ENCODE measurements at regions not wholly inside any gene's neighbourhood (a gene's known extent, or its start where the extent isn't known, plus 50 kb on each side); places are given as distances from the start of the nearest gene placed in this dataset.

DNA sequence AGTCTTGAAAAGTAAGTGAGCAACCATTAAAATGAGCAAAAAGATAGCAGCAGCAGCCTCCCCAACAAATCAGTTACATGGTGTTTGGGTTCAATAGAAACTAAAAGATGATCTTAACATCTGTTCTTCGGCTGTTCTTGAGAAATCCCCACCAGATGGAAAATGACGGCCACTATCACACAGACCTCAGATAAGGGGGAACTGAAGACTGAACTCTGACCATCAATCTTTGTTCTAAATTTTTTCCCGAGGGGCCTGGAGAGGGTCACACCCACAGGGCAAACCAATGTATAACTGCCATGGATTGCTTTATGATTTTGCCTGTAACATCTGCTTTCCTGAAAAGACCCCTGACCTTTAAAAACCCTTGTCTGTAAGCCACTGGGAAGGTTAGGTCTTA is 624.8 kb upstream of the KIRREL3 start:
- Histone ChIP-seq H3K36me3 (ENCODE audit: insufficient read depth, insufficient read length, low read length) (no peaks in the 10 kb centered on the region), H3K9ac (ENCODE audit: insufficient read length, low read depth) (no peak overlapping the region), H3K4me3 (ENCODE audit: insufficient read length, low read depth) (no peak overlapping the region), H3K27me3 (ENCODE audit: insufficient read depth, insufficient read length) (no peaks in the 10 kb centered on the region), H3K9me3 (ENCODE audit: insufficient read depth, low read length) (no peaks in the 10 kb centered on the region), H3K4me1 (ENCODE audit: insufficient read depth, insufficient read length) (no peaks in the 10 kb centered on the region)
- no peak for DNase-seq (ENCODE audit: low read depth, low spot score)
- TF ChIP-seq YY1 (IDR thresholded peaks at IDR 0.05; ENCODE audit: insufficient read depth, insufficient read length), result no peak

DNA sequence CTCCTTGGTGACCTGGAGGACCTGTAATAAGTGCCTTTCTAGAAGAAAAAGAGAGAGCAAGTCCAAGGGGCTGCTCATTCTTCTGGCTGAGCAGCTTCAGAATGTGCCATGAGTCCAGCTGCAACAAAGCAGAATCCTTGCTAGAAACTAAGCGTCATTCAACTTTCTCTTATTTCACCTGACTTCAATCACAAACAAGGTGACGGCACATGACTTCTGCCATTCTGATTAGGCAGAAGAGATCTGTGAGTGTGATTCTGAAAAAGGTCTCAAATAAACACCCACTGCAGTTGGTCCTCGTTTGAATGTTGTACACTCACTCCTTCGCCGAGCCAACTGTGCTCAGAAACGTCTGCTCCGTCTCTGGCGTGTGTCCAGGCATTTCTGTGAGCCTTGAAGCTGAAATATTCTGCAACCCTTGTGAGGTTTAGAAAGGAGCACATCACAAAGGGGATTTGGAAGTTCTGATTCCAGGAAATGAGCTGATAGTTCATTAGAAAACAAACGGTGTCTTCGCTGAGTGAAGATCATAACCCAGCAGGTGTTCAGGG is 623.8 kb upstream of the KIRREL3 start:
- H3K4me1 ChIP-seq (ENCODE audit: insufficient read depth, insufficient read length), result no peaks in the 10 kb centered on the region
- H3K4me3 ChIP-seq (ENCODE audit: insufficient read length, low read depth), result no peak overlapping the region
- no peaks in the 10 kb centered on the region for H3K9me3 ChIP-seq (ENCODE audit: insufficient read depth, low read length)
- H3K27me3 ChIP-seq (ENCODE audit: insufficient read depth, insufficient read length), result no peaks in the 10 kb centered on the region
- H3K9ac ChIP-seq (ENCODE audit: insufficient read length, low read depth), result no peak overlapping the region
- no peaks in the 10 kb centered on the region for H3K36me3 ChIP-seq (ENCODE audit: insufficient read depth, insufficient read length, low read length)
- no peak for TF ChIP-seq SUZ12 (IDR thresholded peaks at IDR 0.05; ENCODE audit: extremely low read depth, insufficient read depth, insufficient read length)
- no peak for TF ChIP-seq YY1 (IDR thresholded peaks at IDR 0.05; ENCODE audit: insufficient read depth, insufficient read length)
- no peak for TF ChIP-seq ZNF274 (IDR thresholded peaks at IDR 0.05; ENCODE audit: low read depth, low read length)
- no peak for DNase-seq (ENCODE audit: low read depth, low spot score)

GRCh38 chr11:127622686-127623085 is 622.1 kb upstream of the KIRREL3 start:
- Histone ChIP-seq H3K36me3 (ENCODE audit: insufficient read depth, insufficient read length, low read length) (no peaks in the 10 kb centered on the region), H3K4me1 (ENCODE audit: insufficient read depth, insufficient read length) (no peaks in the 10 kb centered on the region), H3K4me3 (ENCODE audit: insufficient read length, low read depth) (no peak overlapping the region), H3K27me3 (ENCODE audit: insufficient read depth, insufficient read length) (no peaks in the 10 kb centered on the region), H3K9ac (ENCODE audit: insufficient read length, low read depth) (no peak overlapping the region), H3K9me3 (ENCODE audit: insufficient read depth, low read length) (no peaks in the 10 kb centered on the region)
- no peak for DNase-seq (ENCODE audit: low read depth, low spot score)
- TF ChIP-seq YY1 (IDR thresholded peaks at IDR 0.05; ENCODE audit: insufficient read depth, insufficient read length), result no peak
- no peak for TF ChIP-seq SUZ12 (IDR thresholded peaks at IDR 0.05; ENCODE audit: extremely low read depth, insufficient read depth, insufficient read length)
- TF ChIP-seq ZNF274 (IDR thresholded peaks at IDR 0.05; ENCODE audit: low read depth, low read length), result no peak

DNA sequence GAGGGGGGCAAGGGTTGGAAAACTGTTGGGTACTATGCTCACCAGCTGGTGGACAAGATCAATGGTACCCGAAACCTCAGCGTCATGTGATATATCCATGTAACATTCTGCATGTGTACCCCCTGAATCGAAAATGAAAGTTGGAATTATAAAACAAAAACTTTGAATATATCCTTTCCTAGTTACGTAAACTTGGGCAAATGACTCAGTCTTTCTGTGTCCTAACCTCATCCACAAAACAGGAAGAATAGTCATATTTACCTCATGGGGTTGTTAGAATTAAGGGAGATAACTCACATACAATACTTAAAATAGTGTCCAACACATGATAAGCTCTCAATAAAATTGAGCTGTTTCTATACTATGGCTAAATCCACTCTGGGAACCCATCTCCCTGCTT is 620.1 kb upstream of the KIRREL3 start:
- Histone ChIP-seq H3K4me3 (ENCODE audit: insufficient read length, low read depth) (no peak overlapping the region), H3K36me3 (ENCODE audit: insufficient read depth, insufficient read length, low read length) (no peaks in the 10 kb centered on the region), H3K4me1 (ENCODE audit: insufficient read depth, insufficient read length) (no peaks in the 10 kb centered on the region), H3K9me3 (ENCODE audit: insufficient read depth, low read length) (no peaks in the 10 kb centered on the region), H3K27me3 (ENCODE audit: insufficient read depth, insufficient read length) (no peaks in the 10 kb centered on the region), H3K9ac (ENCODE audit: insufficient read length, low read depth) (no peak overlapping the region)
- no peak for DNase-seq (ENCODE audit: low read depth, low spot score)
- TF ChIP-seq ZNF274 (IDR thresholded peaks at IDR 0.05; ENCODE audit: low read depth, low read length) (no peak), SUZ12 (IDR thresholded peaks at IDR 0.05; ENCODE audit: extremely low read depth, insufficient read depth, insufficient read length) (no peak), YY1 (IDR thresholded peaks at IDR 0.05; ENCODE audit: insufficient read depth, insufficient read length) (no peak)

GRCh38 chr11:127619946-127620345 is 619.4 kb upstream of the KIRREL3 start:
- TF ChIP-seq YY1 (IDR thresholded peaks at IDR 0.05; ENCODE audit: insufficient read depth, insufficient read length) (no peak), ZNF274 (IDR thresholded peaks at IDR 0.05; ENCODE audit: low read depth, low read length) (no peak), SUZ12 (IDR thresholded peaks at IDR 0.05; ENCODE audit: extremely low read depth, insufficient read depth, insufficient read length) (no peak)
- H3K4me1 ChIP-seq (ENCODE audit: insufficient read depth, insufficient read length), result no peaks in the 10 kb centered on the region
- H3K27me3 ChIP-seq (ENCODE audit: insufficient read depth, insufficient read length), result no peaks in the 10 kb centered on the region
- H3K4me3 ChIP-seq (ENCODE audit: insufficient read length, low read depth), result no peak overlapping the region
- H3K9ac ChIP-seq (ENCODE audit: insufficient read length, low read depth), result no peak overlapping the region
- DNase-seq (ENCODE audit: low read depth, low spot score), result no peak
- no peaks in the 10 kb centered on the region for H3K36me3 ChIP-seq (ENCODE audit: insufficient read depth, insufficient read length, low read length)
- no peaks in the 10 kb centered on the region for H3K9me3 ChIP-seq (ENCODE audit: insufficient read depth, low read length)

GRCh38 chr11:127618721-127619120 is 618.2 kb upstream of the KIRREL3 start:
- H3K36me3 ChIP-seq (ENCODE audit: insufficient read depth, insufficient read length, low read length), result no peaks in the 10 kb centered on the region
- no peaks in the 10 kb centered on the region for H3K9me3 ChIP-seq (ENCODE audit: insufficient read depth, low read length)
- H3K4me1 ChIP-seq (ENCODE audit: insufficient read depth, insufficient read length), result no peaks in the 10 kb centered on the region
- no peak overlapping the region for H3K4me3 ChIP-seq (ENCODE audit: insufficient read length, low read depth)
- no peak for DNase-seq (ENCODE audit: low read depth, low spot score)
- H3K9ac ChIP-seq (ENCODE audit: insufficient read length, low read depth), result no peak overlapping the region
- TF ChIP-seq SUZ12 (IDR thresholded peaks at IDR 0.05; ENCODE audit: extremely low read depth, insufficient read depth, insufficient read length) (no peak), YY1 (IDR thresholded peaks at IDR 0.05; ENCODE audit: insufficient read depth, insufficient read length) (no peak), ZNF274 (IDR thresholded peaks at IDR 0.05; ENCODE audit: low read depth, low read length) (no peak)
- H3K27me3 ChIP-seq (ENCODE audit: insufficient read depth, insufficient read length), result no peaks in the 10 kb centered on the region

GRCh38 chr11:127616158-127616557 is 615.6 kb upstream of the KIRREL3 start:
- Histone ChIP-seq H3K36me3 (ENCODE audit: insufficient read depth, insufficient read length, low read length) (no peaks in the 10 kb centered on the region), H3K9me3 (ENCODE audit: insufficient read depth, low read length) (no peaks in the 10 kb centered on the region), H3K9ac (ENCODE audit: insufficient read length, low read depth) (no peak overlapping the region), H3K27me3 (ENCODE audit: insufficient read depth, insufficient read length) (no peaks in the 10 kb centered on the region), H3K4me3 (ENCODE audit: insufficient read length, low read depth) (no peak overlapping the region), H3K4me1 (ENCODE audit: insufficient read depth, insufficient read length) (no peaks in the 10 kb centered on the region)
- TF ChIP-seq ZNF274 (IDR thresholded peaks at IDR 0.05; ENCODE audit: low read depth, low read length) (no peak), YY1 (IDR thresholded peaks at IDR 0.05; ENCODE audit: insufficient read depth, insufficient read length) (no peak), SUZ12 (IDR thresholded peaks at IDR 0.05; ENCODE audit: extremely low read depth, insufficient read depth, insufficient read length) (no peak)
- DNase-seq (ENCODE audit: low read depth, low spot score), result no peak

- no peak for DNase-seq (ENCODE audit: low read depth, low spot score)
Observed at GRCh38 chr11:127612607-127613006, 612.0 kb upstream of the KIRREL3 start.

More at GRCh38 chr11:127612607-127613006, 612.0 kb upstream of the KIRREL3 start:
- Histone ChIP-seq H3K9ac (ENCODE audit: insufficient read length, low read depth) (no peak overlapping the region), H3K4me3 (ENCODE audit: insufficient read length, low read depth) (no peak overlapping the region), H3K36me3 (ENCODE audit: insufficient read depth, insufficient read length, low read length) (no peaks in the 10 kb centered on the region), H3K27me3 (ENCODE audit: insufficient read depth, insufficient read length) (no peaks in the 10 kb centered on the region), H3K9me3 (ENCODE audit: insufficient read depth, low read length) (no peaks in the 10 kb centered on the region), H3K4me1 (ENCODE audit: insufficient read depth, insufficient read length) (no peaks in the 10 kb centered on the region)
- TF ChIP-seq SUZ12 (IDR thresholded peaks at IDR 0.05; ENCODE audit: extremely low read depth, insufficient read depth, insufficient read length) (no peak), ZNF274 (IDR thresholded peaks at IDR 0.05; ENCODE audit: low read depth, low read length) (no peak), YY1 (IDR thresholded peaks at IDR 0.05; ENCODE audit: insufficient read depth, insufficient read length) (no peak)
